ENCODE measurements at regions not wholly inside any gene's neighbourhood (a gene's known extent, or its start where the extent isn't known, plus 50 kb on each side); places are given as distances from the start of the nearest gene placed in this dataset.
A peak's percentile ranks its signal among the peaks of the same experiment; 100 is the strongest.

DNA sequence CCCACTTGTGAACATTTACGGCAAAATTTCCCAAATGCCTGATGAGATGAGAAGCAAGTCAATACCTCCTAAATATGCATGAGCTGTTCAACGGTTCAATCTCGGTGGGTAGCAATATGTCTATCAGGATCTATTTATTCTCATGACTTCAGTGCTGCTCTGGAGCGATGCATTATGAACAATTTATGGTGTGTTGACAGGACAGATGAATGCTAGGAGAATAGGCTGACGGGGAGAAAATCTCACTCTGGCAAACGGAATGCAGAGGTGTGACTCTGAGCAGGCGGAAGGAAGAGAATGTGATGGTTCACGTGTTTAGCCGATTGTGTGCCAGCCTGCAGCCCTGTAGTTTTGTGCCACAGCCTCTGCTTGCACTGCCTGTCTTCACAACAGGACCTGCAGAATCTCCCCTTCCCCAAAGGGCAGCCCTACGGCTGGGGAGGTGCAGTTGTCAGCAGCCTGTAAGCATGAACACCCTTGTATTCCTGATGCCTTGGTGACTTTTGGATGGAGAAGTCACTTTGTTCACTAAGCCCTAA, 345.2 kb downstream of the PHKB start:
- Histone ChIP-seq H3K4me1 (ENCODE audit: insufficient read depth, low read length, poor library complexity, severe bottlenecking) (no peaks in the 10 kb centered on the region), H2AFZ (ENCODE audit: low read length) (no peak overlapping the region), H3K4me3 (ENCODE audit: low read length, poor library complexity, severe bottlenecking) (no peak overlapping the region), H3K9me2 (replicated peaks; ENCODE audit: low read depth, low read length) (no peaks in the 10 kb centered on the region), H3K9me3 (ENCODE audit: insufficient read depth, low read depth, low read length) (no peaks in the 10 kb centered on the region), H3K27me3 (ENCODE audit: insufficient read depth, low read length, poor library complexity, severe bottlenecking) (no peaks in the 10 kb centered on the region), H3F3A (ENCODE audit: low read depth) (no peaks in the 10 kb centered on the region), H3K4me2 (ENCODE audit: low read depth, low read length, poor library complexity, severe bottlenecking) (no peak overlapping the region), H3K79me2 (ENCODE audit: insufficient read depth, low read length) (no peaks in the 10 kb centered on the region), H3K9ac (ENCODE audit: low read depth, low read length, poor library complexity, severe bottlenecking) (no peak overlapping the region), H3K36me3 (ENCODE audit: insufficient read depth, low read length) (no peaks in the 10 kb centered on the region), H4K20me1 (ENCODE audit: insufficient read depth, low read length, poor library complexity, severe bottlenecking) (no peaks in the 10 kb centered on the region)
- TF ChIP-seq, protein P1, sequence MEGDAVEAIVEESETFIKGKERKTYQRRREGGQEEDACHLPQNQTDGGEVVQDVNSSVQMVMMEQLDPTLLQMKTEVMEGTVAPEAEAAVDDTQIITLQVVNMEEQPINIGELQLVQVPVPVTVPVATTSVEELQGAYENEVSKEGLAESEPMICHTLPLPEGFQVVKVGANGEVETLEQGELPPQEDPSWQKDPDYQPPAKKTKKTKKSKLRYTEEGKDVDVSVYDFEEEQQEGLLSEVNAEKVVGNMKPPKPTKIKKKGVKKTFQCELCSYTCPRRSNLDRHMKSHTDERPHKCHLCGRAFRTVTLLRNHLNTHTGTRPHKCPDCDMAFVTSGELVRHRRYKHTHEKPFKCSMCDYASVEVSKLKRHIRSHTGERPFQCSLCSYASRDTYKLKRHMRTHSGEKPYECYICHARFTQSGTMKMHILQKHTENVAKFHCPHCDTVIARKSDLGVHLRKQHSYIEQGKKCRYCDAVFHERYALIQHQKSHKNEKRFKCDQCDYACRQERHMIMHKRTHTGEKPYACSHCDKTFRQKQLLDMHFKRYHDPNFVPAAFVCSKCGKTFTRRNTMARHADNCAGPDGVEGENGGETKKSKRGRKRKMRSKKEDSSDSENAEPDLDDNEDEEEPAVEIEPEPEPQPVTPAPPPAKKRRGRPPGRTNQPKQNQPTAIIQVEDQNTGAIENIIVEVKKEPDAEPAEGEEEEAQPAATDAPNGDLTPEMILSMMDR (conservative IDR thresholded peaks at IDR 0.05; ENCODE audit: low read length): no peak
- no peak for TF ChIP-seq EZH2phosphoT487 (IDR thresholded peaks at IDR 0.05; ENCODE audit: borderline replicate concordance)

DNA sequence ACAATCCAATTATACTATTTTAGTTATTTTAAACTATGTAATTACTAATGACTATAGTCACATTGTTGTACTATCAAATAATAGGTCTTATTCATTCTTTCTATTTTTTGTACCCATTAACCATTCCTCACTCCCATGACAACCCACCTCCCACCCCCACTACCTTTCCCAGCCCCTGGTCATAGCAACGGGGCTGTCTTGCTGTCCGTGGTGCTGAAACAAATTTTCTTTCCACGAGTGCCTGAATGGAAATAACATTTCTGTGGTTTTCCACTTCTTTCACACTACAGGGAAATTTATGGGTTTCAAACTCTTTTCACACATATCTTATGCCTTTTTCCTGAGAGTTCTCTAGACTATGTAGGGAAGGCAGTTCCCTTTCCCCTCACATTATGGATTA, 326.6 kb downstream of the PHKB start:
- no peak overlapping the region for H2AFZ ChIP-seq (ENCODE audit: low read length)
- no peak overlapping the region for H3K4me3 ChIP-seq (ENCODE audit: low read length, poor library complexity, severe bottlenecking)
- no peak overlapping the region for H3K4me2 ChIP-seq (ENCODE audit: low read depth, low read length, poor library complexity, severe bottlenecking)
- H3K79me2 ChIP-seq (ENCODE audit: insufficient read depth, low read length): no peaks in the 10 kb centered on the region
- no peaks in the 10 kb centered on the region for H3F3A ChIP-seq (ENCODE audit: low read depth)
- H3K9ac ChIP-seq (ENCODE audit: low read depth, low read length, poor library complexity, severe bottlenecking): no peak overlapping the region
- no peak for TF ChIP-seq EZH2phosphoT487 (IDR thresholded peaks at IDR 0.05; ENCODE audit: borderline replicate concordance)
- no peaks in the 10 kb centered on the region for H3K4me1 ChIP-seq (ENCODE audit: insufficient read depth, low read length, poor library complexity, severe bottlenecking)
- no peaks in the 10 kb centered on the region for H4K20me1 ChIP-seq (ENCODE audit: insufficient read depth, low read length, poor library complexity, severe bottlenecking)
- H3K36me3 ChIP-seq (ENCODE audit: insufficient read depth, low read length): no peaks in the 10 kb centered on the region
- peaks cover 12% of the 10 kb centered on the region; the same call in 1 of the 2 replicates for H3K9me3 ChIP-seq (ENCODE audit: insufficient read depth, low read depth, low read length)
- no peaks in the 10 kb centered on the region for H3K9me2 ChIP-seq (replicated peaks; ENCODE audit: low read depth, low read length)
- no peaks in the 10 kb centered on the region for H3K27me3 ChIP-seq (ENCODE audit: insufficient read depth, low read length, poor library complexity, severe bottlenecking)

DNA sequence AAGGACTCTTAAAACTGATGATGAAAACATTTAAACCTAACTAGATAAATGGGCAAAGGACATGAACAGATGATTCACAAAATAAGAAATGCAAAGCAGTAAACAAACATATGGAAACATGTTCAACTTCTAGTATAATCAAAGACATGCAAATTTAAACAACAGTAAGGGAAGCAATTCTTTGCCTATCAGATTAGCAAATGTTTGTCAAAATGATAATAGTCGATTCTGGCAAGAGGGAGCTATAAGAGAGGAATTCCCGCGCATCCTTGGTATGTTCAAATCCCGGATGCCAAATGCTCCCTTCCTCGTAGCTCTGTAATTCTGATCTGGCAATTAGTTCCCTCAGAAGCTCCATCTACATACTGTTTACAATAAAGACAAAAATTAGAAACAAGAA, 320.5 kb downstream of the PHKB start:
- Histone ChIP-seq H3K36me3 (ENCODE audit: insufficient read depth, low read length) (no peaks in the 10 kb centered on the region), H3K4me2 (ENCODE audit: low read depth, low read length, poor library complexity, severe bottlenecking) (no peak overlapping the region), H3K9ac (ENCODE audit: low read depth, low read length, poor library complexity, severe bottlenecking) (no peak overlapping the region), H2AFZ (ENCODE audit: low read length) (no peak overlapping the region), H3K4me3 (ENCODE audit: low read length, poor library complexity, severe bottlenecking) (no peak overlapping the region), H4K20me1 (ENCODE audit: insufficient read depth, low read length, poor library complexity, severe bottlenecking) (no peaks in the 10 kb centered on the region), H3F3A (ENCODE audit: low read depth) (no peaks in the 10 kb centered on the region), H3K9me2 (replicated peaks; ENCODE audit: low read depth, low read length) (no peaks in the 10 kb centered on the region), H3K27me3 (ENCODE audit: insufficient read depth, low read length, poor library complexity, severe bottlenecking) (no peaks in the 10 kb centered on the region), H3K4me1 (ENCODE audit: insufficient read depth, low read length, poor library complexity, severe bottlenecking) (peaks cover 9% of the 10 kb centered on the region), H3K9me3 (ENCODE audit: insufficient read depth, low read depth, low read length) (no peaks in the 10 kb centered on the region), H3K79me2 (ENCODE audit: insufficient read depth, low read length) (no peaks in the 10 kb centered on the region)
- TF ChIP-seq, protein P1 (conservative IDR thresholded peaks at IDR 0.05; ENCODE audit: low read length): no peak
- no peak for TF ChIP-seq EZH2phosphoT487 (IDR thresholded peaks at IDR 0.05; ENCODE audit: borderline replicate concordance)

DNA sequence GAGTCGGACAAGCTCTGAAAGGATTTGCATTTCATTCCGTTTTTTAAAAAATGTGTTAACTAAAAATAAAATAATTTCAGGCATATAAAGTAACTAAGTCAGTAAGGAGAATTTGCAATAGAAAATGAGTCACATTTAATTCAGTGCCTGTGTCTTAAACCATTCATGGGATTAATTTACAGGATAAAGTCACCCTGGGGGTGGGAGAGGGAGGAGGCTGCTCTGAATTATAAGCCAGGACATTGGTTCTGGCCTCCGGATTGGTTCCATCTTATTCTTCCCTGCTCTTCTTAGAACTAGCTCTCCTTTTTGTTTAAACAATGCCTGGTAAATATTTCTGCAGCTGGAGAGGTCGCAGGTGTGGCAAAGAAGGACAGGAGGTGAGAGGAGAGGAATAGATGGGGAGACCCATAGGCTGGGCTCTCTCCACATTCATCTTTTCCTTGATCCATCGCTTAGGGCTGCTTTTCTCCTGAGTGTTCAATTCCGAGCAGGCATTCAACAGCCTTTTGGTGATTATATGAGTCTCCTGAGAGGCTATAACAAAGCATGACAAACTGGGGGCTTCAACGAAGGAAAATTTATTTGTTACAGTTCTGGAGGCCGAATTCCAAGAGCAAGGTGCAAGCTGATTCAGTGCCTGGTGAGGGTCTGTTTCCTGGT, 319.2 kb downstream of the PHKB start:
- TF ChIP-seq, protein P1 (conservative IDR thresholded peaks at IDR 0.05; ENCODE audit: low read length): no peak
- TF ChIP-seq EZH2phosphoT487 (IDR thresholded peaks at IDR 0.05; ENCODE audit: borderline replicate concordance): no peak
- H3K9me2 ChIP-seq (replicated peaks; ENCODE audit: low read depth, low read length): no peaks in the 10 kb centered on the region
- peaks cover 9% of the 10 kb centered on the region for H3K4me1 ChIP-seq (ENCODE audit: insufficient read depth, low read length, poor library complexity, severe bottlenecking)
- no peaks in the 10 kb centered on the region for H3K36me3 ChIP-seq (ENCODE audit: insufficient read depth, low read length)
- peak overlapping the region; percentile 81 for H3K4me2 ChIP-seq (ENCODE audit: low read depth, low read length, poor library complexity, severe bottlenecking)
- peak overlapping the region; percentile 96 for H2AFZ ChIP-seq (ENCODE audit: low read length)
- no peaks in the 10 kb centered on the region for H3F3A ChIP-seq (ENCODE audit: low read depth)
- no peaks in the 10 kb centered on the region for H3K27me3 ChIP-seq (ENCODE audit: insufficient read depth, low read length, poor library complexity, severe bottlenecking)
- no peaks in the 10 kb centered on the region for H4K20me1 ChIP-seq (ENCODE audit: insufficient read depth, low read length, poor library complexity, severe bottlenecking)
- H3K9ac ChIP-seq (ENCODE audit: low read depth, low read length, poor library complexity, severe bottlenecking): peak overlapping the region; percentile 59
- no peaks in the 10 kb centered on the region for H3K79me2 ChIP-seq (ENCODE audit: insufficient read depth, low read length)
- peak overlapping the region; percentile 75 for H3K4me3 ChIP-seq (ENCODE audit: low read length, poor library complexity, severe bottlenecking)
- H3K9me3 ChIP-seq (ENCODE audit: insufficient read depth, low read depth, low read length): no peaks in the 10 kb centered on the region

Data from Loucy (cell line).